HG02588 (cell line): ENCODE measurements at regions not wholly inside any gene's neighbourhood (a gene's known extent, or its start where the extent isn't known, plus 50 kb on each side); places are given as distances from the start of the nearest gene placed in this dataset.
"Not testable (repeated sequence)": the region's sequence is repeated elsewhere in the genome, so short reads cannot be mapped to it uniquely, and the experiment has no call there.

Experiments
- ATAC-seq: cut with Tn5 transposase; IDR thresholded peaks from one replicate; pipeline ENCODE4 v1.9.1; 2021; ENCODE audit warnings: mild to moderate bottlenecking, moderate library complexity; ENCODE audit not compliant: unreplicated experiment

GRCh38 chr12:124476011-124476400, 91.4 kb downstream of the NCOR2 start:
- ATAC-seq = no peak

GRCh38 chr12:124475295-124476010, 92.0 kb downstream of the NCOR2 start:
- no peak for ATAC-seq

GRCh38 chr12:124474709-124475108, 92.7 kb downstream of the NCOR2 start:
- no peak for ATAC-seq

- no peak for ATAC-seq
Observed at GRCh38 chr12:124472690-124473279, 94.6 kb downstream of the NCOR2 start.

- no peak for ATAC-seq
Observed at GRCh38 chr12:124471828-124472227, 95.6 kb downstream of the NCOR2 start.

- ATAC-seq = no peak
Observed at GRCh38 chr12:124470806-124471205, 96.6 kb downstream of the NCOR2 start.

GRCh38 chr12:124470139-124470538, 97.3 kb downstream of the NCOR2 start:
- ATAC-seq = no peak

- ATAC-seq = no peak
Observed at GRCh38 chr12:124469193-124469888, 98.1 kb downstream of the NCOR2 start.

GRCh38 chr12:124467549-124467948, 99.9 kb downstream of the NCOR2 start:
- not testable (repeated sequence) for ATAC-seq

GRCh38 chr12:124466216-124467128, 100.9 kb downstream of the NCOR2 start:
- ATAC-seq = peak; percentile 95

GRCh38 chr12:124465473-124465872, 101.9 kb downstream of the NCOR2 start:
- ATAC-seq = no peak

- no peak for ATAC-seq
Observed at GRCh38 chr12:124464830-124465229, 102.6 kb downstream of the NCOR2 start.

- no peak for ATAC-seq
Observed at GRCh38 chr12:124464062-124464461, 103.3 kb downstream of the NCOR2 start.

GRCh38 chr12:124463341-124463921, 104.0 kb downstream of the NCOR2 start:
- ATAC-seq = no peak

- ATAC-seq = no peak
Observed at GRCh38 chr12:124462750-124463149, 104.7 kb downstream of the NCOR2 start.

- ATAC-seq = no peak
Observed at GRCh38 chr12:124461851-124462623, 105.4 kb downstream of the NCOR2 start.

- no peak for ATAC-seq
Observed at GRCh38 chr12:124461241-124461673, 106.2 kb downstream of the NCOR2 start.

GRCh38 chr12:124460771-124461170, 106.6 kb downstream of the NCOR2 start:
- no peak for ATAC-seq

- no peak for ATAC-seq
Observed at GRCh38 chr12:124459852-124460645, 107.4 kb downstream of the NCOR2 start.
